ENCODE measurements at regions not wholly inside any gene's neighbourhood (a gene's known extent, or its start where the extent isn't known, plus 50 kb on each side); places are given as distances from the start of the nearest gene placed in this dataset.

GRCh38 chr18:27314996-27315395, 129.9 kb upstream of the CHST9 start:
- Mint-ChIP-seq H3K36me3 (ENCODE audit: low read depth, unreplicated experiment) (no peaks in the 10 kb centered on the region), H3K4me3 (ENCODE audit: unreplicated experiment) (no peak overlapping the region), H3K4me1 (ENCODE audit: low read depth, unreplicated experiment) (peaks cover 2% of the 10 kb centered on the region), H3K27me3 (ENCODE audit: low read depth, unreplicated experiment) (no peaks in the 10 kb centered on the region), H3K27ac (ENCODE audit: unreplicated experiment) (no peak overlapping the region), H3K9me3 (ENCODE audit: unreplicated experiment) (peaks cover 3% of the 10 kb centered on the region)
- no peaks in the 10 kb centered on the region for H3K27me3 ChIP-seq (ENCODE audit: insufficient read depth, low read length)
- no peaks in the 10 kb centered on the region for H3K9me3 ChIP-seq (ENCODE audit: insufficient read depth, low read depth, low read length)
- H3K27ac ChIP-seq (ENCODE audit: low read depth, low read length): no peak overlapping the region
- no peaks in the 10 kb centered on the region for H3K4me1 ChIP-seq (ENCODE audit: insufficient read depth, low read length)
- H3K4me2 ChIP-seq (ENCODE audit: low read length): no peak overlapping the region
- no peak overlapping the region for H2AFZ ChIP-seq (ENCODE audit: low read depth, low read length)
- H3K79me2 ChIP-seq (ENCODE audit: insufficient read depth, low read length): no peaks in the 10 kb centered on the region
- no peaks in the 10 kb centered on the region for H3K36me3 ChIP-seq (ENCODE audit: insufficient read depth, low read length)
- H3K9ac ChIP-seq (ENCODE audit: low read length): no peak overlapping the region
- no peaks in the 10 kb centered on the region for H4K20me1 ChIP-seq (ENCODE audit: insufficient read depth, low read length)
- H3K4me3 ChIP-seq (ENCODE audit: insufficient read depth, low read depth, low read length): no peak overlapping the region
- FAIRE-seq (no peak), DNase-seq (ENCODE audit: low read depth) (no peak)
- no peak for TF ChIP-seq EZH2 (IDR thresholded peaks at IDR 0.05; ENCODE audit: insufficient read depth, low read length)
- no peak for TF ChIP-seq CTCF (IDR thresholded peaks at IDR 0.05; ENCODE audit: insufficient read depth, low read depth, low read length)

- H3K9me3 Mint-ChIP-seq (ENCODE audit: unreplicated experiment): peaks cover 3% of the 10 kb centered on the region
- no peaks in the 10 kb centered on the region for H3K4me1 ChIP-seq (ENCODE audit: insufficient read depth, low read length)
- no peaks in the 10 kb centered on the region for H3K27me3 Mint-ChIP-seq (ENCODE audit: low read depth, unreplicated experiment)
- no peak overlapping the region for H3K4me3 Mint-ChIP-seq (ENCODE audit: unreplicated experiment)
- no peaks in the 10 kb centered on the region for H3K36me3 Mint-ChIP-seq (ENCODE audit: low read depth, unreplicated experiment)
- H3K4me3 ChIP-seq (ENCODE audit: insufficient read depth, low read depth, low read length): no peak overlapping the region
- H3K4me2 ChIP-seq (ENCODE audit: low read length): no peak overlapping the region
- DNase-seq (ENCODE audit: low read depth): no peak
- no peaks in the 10 kb centered on the region for H3K27me3 ChIP-seq (ENCODE audit: insufficient read depth, low read length)
- H3K4me1 Mint-ChIP-seq (ENCODE audit: low read depth, unreplicated experiment): peaks cover 2% of the 10 kb centered on the region
- no peak overlapping the region for H3K27ac ChIP-seq (ENCODE audit: low read depth, low read length)
- H3K9ac ChIP-seq (ENCODE audit: low read length): no peak overlapping the region
- no peaks in the 10 kb centered on the region for H3K9me3 ChIP-seq (ENCODE audit: insufficient read depth, low read depth, low read length)
- TF ChIP-seq CTCF (IDR thresholded peaks at IDR 0.05; ENCODE audit: insufficient read depth, low read depth, low read length): no peak
- no peak for TF ChIP-seq EZH2 (IDR thresholded peaks at IDR 0.05; ENCODE audit: insufficient read depth, low read length)
- H3K36me3 ChIP-seq (ENCODE audit: insufficient read depth, low read length): no peaks in the 10 kb centered on the region
- no peak for FAIRE-seq
- H4K20me1 ChIP-seq (ENCODE audit: insufficient read depth, low read length): no peaks in the 10 kb centered on the region
- H3K27ac Mint-ChIP-seq (ENCODE audit: unreplicated experiment): no peak overlapping the region
- H2AFZ ChIP-seq (ENCODE audit: low read depth, low read length): no peak overlapping the region
- no peaks in the 10 kb centered on the region for H3K79me2 ChIP-seq (ENCODE audit: insufficient read depth, low read length)
Observed at GRCh38 chr18:27313678-27314077, 128.6 kb upstream of the CHST9 start.

- no peak for DNase-seq (ENCODE audit: low read depth)
- Histone ChIP-seq H3K4me2 (ENCODE audit: low read length) (no peak overlapping the region), H3K9ac (ENCODE audit: low read length) (no peak overlapping the region), H2AFZ (ENCODE audit: low read depth, low read length) (no peak overlapping the region), H3K79me2 (ENCODE audit: insufficient read depth, low read length) (no peaks in the 10 kb centered on the region), H3K27ac (ENCODE audit: low read depth, low read length) (no peak overlapping the region), H3K9me3 (ENCODE audit: insufficient read depth, low read depth, low read length) (no peaks in the 10 kb centered on the region), H4K20me1 (ENCODE audit: insufficient read depth, low read length) (no peaks in the 10 kb centered on the region), H3K27me3 (ENCODE audit: insufficient read depth, low read length) (no peaks in the 10 kb centered on the region), H3K4me1 (ENCODE audit: insufficient read depth, low read length) (no peaks in the 10 kb centered on the region), H3K36me3 (ENCODE audit: insufficient read depth, low read length) (no peaks in the 10 kb centered on the region), H3K4me3 (ENCODE audit: insufficient read depth, low read depth, low read length) (no peak overlapping the region)
- Mint-ChIP-seq H3K4me3 (ENCODE audit: unreplicated experiment) (no peak overlapping the region), H3K27me3 (ENCODE audit: low read depth, unreplicated experiment) (no peaks in the 10 kb centered on the region), H3K27ac (ENCODE audit: unreplicated experiment) (no peak overlapping the region), H3K36me3 (ENCODE audit: low read depth, unreplicated experiment) (no peaks in the 10 kb centered on the region), H3K9me3 (ENCODE audit: unreplicated experiment) (peaks cover 3% of the 10 kb centered on the region), H3K4me1 (ENCODE audit: low read depth, unreplicated experiment) (peaks cover 2% of the 10 kb centered on the region)
- TF ChIP-seq EZH2 (IDR thresholded peaks at IDR 0.05; ENCODE audit: insufficient read depth, low read length) (no peak), CTCF (IDR thresholded peaks at IDR 0.05; ENCODE audit: insufficient read depth, low read depth, low read length) (no peak)
- no peak for FAIRE-seq
Observed at GRCh38 chr18:27312853-27313252, 127.7 kb upstream of the CHST9 start.

Measured in astrocyte (in vitro differentiated cells and primary cell).